NCI-H2171 (cell line): ENCODE measurements at regions not wholly inside any gene's neighbourhood (a gene's known extent, or its start where the extent isn't known, plus 50 kb on each side); places are given as distances from the start of the nearest gene placed in this dataset.

Source experiments
- DNase-seq: peaks from one replicate; lab custom pipeline; 2025; lab: John Stamatoyannopoulos, UW

GRCh38 chr2:144333143-144333555 lies 186.8 kb downstream of the ZEB2 start:
- no peak for DNase-seq

- peak; percentile 89 for DNase-seq
Measured at GRCh38 chr2:144332356-144333142, 187.4 kb downstream of the ZEB2 start.

- no peak for DNase-seq
Measured at GRCh38 chr2:144331674-144332355, 188.1 kb downstream of the ZEB2 start.

GRCh38 chr2:144330951-144331673 lies 188.8 kb downstream of the ZEB2 start:
- DNase-seq: peak; percentile 7

- no peak for DNase-seq
Measured at GRCh38 chr2:144329472-144329871, 190.4 kb downstream of the ZEB2 start.

GRCh38 chr2:144328938-144329337 lies 191.0 kb downstream of the ZEB2 start:
- no peak for DNase-seq

- DNase-seq: no peak
Measured at GRCh38 chr2:144326825-144327224, 193.1 kb downstream of the ZEB2 start.

GRCh38 chr2:144325086-144325485 lies 194.8 kb downstream of the ZEB2 start:
- DNase-seq: no peak

- DNase-seq: no peak
Measured at GRCh38 chr2:144324446-144325045, 195.4 kb downstream of the ZEB2 start.

- no peak for DNase-seq
Measured at GRCh38 chr2:144323946-144324345, 196.0 kb downstream of the ZEB2 start.

GRCh38 chr2:144322379-144322778 lies 197.5 kb downstream of the ZEB2 start:
- no peak for DNase-seq

- DNase-seq: no peak
Measured at GRCh38 chr2:144320491-144320890, 199.4 kb downstream of the ZEB2 start.

- no peak for DNase-seq
Measured at GRCh38 chr2:144317071-144317738, 202.7 kb downstream of the ZEB2 start.

GRCh38 chr2:144310889-144311608 lies 208.9 kb downstream of the ZEB2 start:
- DNase-seq: no peak

- no peak for DNase-seq
Measured at GRCh38 chr2:144310484-144310883, 209.4 kb downstream of the ZEB2 start.

GRCh38 chr2:144307711-144308110 lies 212.2 kb downstream of the ZEB2 start:
- DNase-seq: no peak

- no peak for DNase-seq
Measured at GRCh38 chr2:144304202-144304601, 215.7 kb downstream of the ZEB2 start.

GRCh38 chr2:144300632-144301031 lies 219.3 kb downstream of the ZEB2 start:
- no peak for DNase-seq

- DNase-seq: no peak
Measured at GRCh38 chr2:144290276-144290675, 229.6 kb downstream of the ZEB2 start.

GRCh38 chr2:144288438-144288837 lies 231.5 kb downstream of the ZEB2 start:
- DNase-seq: no peak

GRCh38 chr2:144285324-144285723 lies 234.6 kb downstream of the ZEB2 start:
- no peak for DNase-seq
